ENCODE measurements at regions not wholly inside any gene's neighbourhood (a gene's known extent, or its start where the extent isn't known, plus 50 kb on each side); places are given as distances from the start of the nearest gene placed in this dataset.

GRCh38 chr6:6512711-6513110 lies 75.8 kb upstream of the LY86 start:
- Histone ChIP-seq H2AFZ (no peak overlapping the region), H3K36me3 (replicated peaks; ENCODE audit: insufficient read depth, low read depth) (no peaks in the 10 kb centered on the region), H3K4me1 (ENCODE audit: insufficient read depth) (no peaks in the 10 kb centered on the region), H3K4me3 (no peak overlapping the region), H4K20me1 (ENCODE audit: insufficient read depth, poor library complexity, severe bottlenecking) (no peaks in the 10 kb centered on the region), H3K9me2 (replicated peaks; ENCODE audit: insufficient read depth) (no peaks in the 10 kb centered on the region), H3K27ac (no peak overlapping the region), H3K27me3 (peaks cover 4% of the 10 kb centered on the region), H3K4me2 (no peak overlapping the region), H3K79me2 (no peaks in the 10 kb centered on the region), H3K9me3 (ENCODE audit: low read depth) (no peaks in the 10 kb centered on the region)
- 88% methylated on average over 2 of the region's 2 CpGs for WGBS (ENCODE audit: low lambda C conversion rate, missing lambda C conversion rate)
- no peak for DNase-seq (ENCODE audit: low spot score)
- no peak for TF ChIP-seq CTCF (IDR thresholded peaks at IDR 0.05; ENCODE audit: poor library complexity)
- TF ChIP-seq EZH2phosphoT487 (IDR thresholded peaks at IDR 0.05; ENCODE audit: low read depth, severe bottlenecking, unreplicated experiment), result no peak
- no peak for TF ChIP-seq EZH2 (IDR thresholded peaks at IDR 0.05; ENCODE audit: borderline replicate concordance)

- H3K27ac ChIP-seq, result no peak overlapping the region
- no peaks in the 10 kb centered on the region for H3K79me2 ChIP-seq
- no peak overlapping the region for H3K4me2 ChIP-seq
- H3K4me3 ChIP-seq, result no peak overlapping the region
- no peaks in the 10 kb centered on the region for H3K4me1 ChIP-seq (ENCODE audit: insufficient read depth)
- H3K36me3 ChIP-seq (replicated peaks; ENCODE audit: insufficient read depth, low read depth), result no peaks in the 10 kb centered on the region
- H3K9me3 ChIP-seq (ENCODE audit: low read depth), result no peaks in the 10 kb centered on the region
- H3K9me2 ChIP-seq (replicated peaks; ENCODE audit: insufficient read depth), result no peaks in the 10 kb centered on the region
- peaks cover 4% of the 10 kb centered on the region for H3K27me3 ChIP-seq
- no peak for TF ChIP-seq EZH2phosphoT487 (IDR thresholded peaks at IDR 0.05; ENCODE audit: low read depth, severe bottlenecking, unreplicated experiment)
- no peak for TF ChIP-seq EZH2 (IDR thresholded peaks at IDR 0.05; ENCODE audit: borderline replicate concordance)
- TF ChIP-seq CTCF (IDR thresholded peaks at IDR 0.05; ENCODE audit: poor library complexity), result no peak
- 90% methylated on average over 15 of the region's 15 CpGs for WGBS (ENCODE audit: low lambda C conversion rate, missing lambda C conversion rate)
- no peak for DNase-seq (ENCODE audit: low spot score)
- H4K20me1 ChIP-seq (ENCODE audit: insufficient read depth, poor library complexity, severe bottlenecking), result no peaks in the 10 kb centered on the region
- H2AFZ ChIP-seq, result no peak overlapping the region
Measured at GRCh38 chr6:6515691-6516607, 72.6 kb upstream of the LY86 start.

DNA sequence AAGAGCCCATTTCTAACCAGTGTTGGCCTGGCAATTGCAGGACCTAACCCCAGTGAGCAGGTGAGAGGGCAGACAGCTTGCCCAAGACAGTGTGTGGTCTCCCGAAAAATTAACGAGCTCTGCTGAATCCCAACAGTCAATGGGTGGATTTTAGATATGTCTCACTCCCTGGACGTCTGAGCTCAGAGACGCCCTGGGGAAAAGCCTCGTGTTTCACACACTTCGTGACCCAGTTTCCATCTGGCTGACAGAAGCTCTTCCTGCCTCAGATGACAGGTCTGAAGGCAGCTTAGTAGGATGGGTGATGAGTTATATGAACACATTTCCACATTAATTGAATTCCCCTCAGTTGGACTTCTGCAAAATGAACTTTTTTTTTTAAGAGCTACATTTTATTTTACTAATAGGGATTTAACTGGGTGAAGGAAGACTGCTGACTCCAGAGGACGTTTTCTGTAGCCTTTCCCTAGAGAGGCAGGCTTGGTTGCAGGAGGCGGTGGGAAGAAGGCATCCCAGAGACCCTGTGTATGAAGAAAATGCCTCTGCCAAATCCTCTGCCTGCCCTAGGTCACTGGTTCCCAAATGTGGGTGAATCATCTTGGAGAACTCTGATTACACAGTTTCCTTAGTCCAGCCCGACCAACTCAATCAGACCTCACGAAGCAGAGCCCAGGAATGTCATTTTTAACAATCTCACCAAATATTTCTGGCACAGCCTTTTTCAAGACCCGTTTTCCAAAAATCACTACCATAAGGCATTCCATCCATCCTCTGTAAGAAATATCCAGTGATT lies 71.7 kb upstream of the LY86 start:
- 69% methylated on average over 11 of the region's 11 CpGs for WGBS (ENCODE audit: low lambda C conversion rate, missing lambda C conversion rate)
- no peaks in the 10 kb centered on the region for H3K79me2 ChIP-seq
- no peak overlapping the region for H3K4me3 ChIP-seq
- no peaks in the 10 kb centered on the region for H3K4me1 ChIP-seq (ENCODE audit: insufficient read depth)
- H3K4me2 ChIP-seq, result no peak overlapping the region
- peaks cover 6% of the 10 kb centered on the region for H3K27me3 ChIP-seq
- no peak overlapping the region for H3K27ac ChIP-seq
- TF ChIP-seq EZH2phosphoT487 (IDR thresholded peaks at IDR 0.05; ENCODE audit: low read depth, severe bottlenecking, unreplicated experiment), result no peak
- TF ChIP-seq EZH2 (IDR thresholded peaks at IDR 0.05; ENCODE audit: borderline replicate concordance), result no peak
- H3K9me3 ChIP-seq (ENCODE audit: low read depth), result no peaks in the 10 kb centered on the region
- no peaks in the 10 kb centered on the region for H3K36me3 ChIP-seq (replicated peaks; ENCODE audit: insufficient read depth, low read depth)
- no peaks in the 10 kb centered on the region for H4K20me1 ChIP-seq (ENCODE audit: insufficient read depth, poor library complexity, severe bottlenecking)
- no peaks in the 10 kb centered on the region for H3K9me2 ChIP-seq (replicated peaks; ENCODE audit: insufficient read depth)
- DNase-seq (ENCODE audit: low spot score), result no peak
- H2AFZ ChIP-seq, result no peak overlapping the region

Data from hepatocyte (in vitro differentiated cells).